GM12801 (cell line): ENCODE measurements at regions not wholly inside any gene's neighbourhood (a gene's known extent, or its start where the extent isn't known, plus 50 kb on each side); places are given as distances from the start of the nearest gene placed in this dataset.

Experiments used
- TF ChIP-seq, protein P1 (sequence below): IDR thresholded peaks from one replicate; pipeline ENCODE4 v1.5.1; 2011; ENCODE audit warnings: control low read depth; ENCODE audit not compliant: insufficient read length; ENCODE audit errors: extremely low read depth

DNA sequence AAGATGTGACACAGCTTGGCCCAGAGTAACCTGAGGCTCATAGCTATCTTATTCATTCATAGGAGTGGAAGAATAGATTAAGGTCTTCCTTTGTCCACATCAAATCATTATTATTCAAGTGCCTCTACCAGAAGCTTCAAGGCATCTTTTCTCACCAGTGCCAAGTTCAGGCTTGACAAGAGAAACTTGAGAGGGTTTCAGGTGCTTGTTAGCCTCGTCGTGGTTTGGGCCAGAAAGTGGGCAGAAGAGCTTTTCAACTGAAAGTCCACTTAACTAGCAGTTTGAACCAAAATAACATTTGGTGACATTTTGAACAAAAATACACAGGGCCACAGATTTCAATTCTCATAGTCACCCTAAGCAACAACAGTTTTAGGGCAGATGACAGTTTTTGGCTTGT is 1184.2 kb downstream of the FLRT2 start:
- TF ChIP-seq, protein P1, sequence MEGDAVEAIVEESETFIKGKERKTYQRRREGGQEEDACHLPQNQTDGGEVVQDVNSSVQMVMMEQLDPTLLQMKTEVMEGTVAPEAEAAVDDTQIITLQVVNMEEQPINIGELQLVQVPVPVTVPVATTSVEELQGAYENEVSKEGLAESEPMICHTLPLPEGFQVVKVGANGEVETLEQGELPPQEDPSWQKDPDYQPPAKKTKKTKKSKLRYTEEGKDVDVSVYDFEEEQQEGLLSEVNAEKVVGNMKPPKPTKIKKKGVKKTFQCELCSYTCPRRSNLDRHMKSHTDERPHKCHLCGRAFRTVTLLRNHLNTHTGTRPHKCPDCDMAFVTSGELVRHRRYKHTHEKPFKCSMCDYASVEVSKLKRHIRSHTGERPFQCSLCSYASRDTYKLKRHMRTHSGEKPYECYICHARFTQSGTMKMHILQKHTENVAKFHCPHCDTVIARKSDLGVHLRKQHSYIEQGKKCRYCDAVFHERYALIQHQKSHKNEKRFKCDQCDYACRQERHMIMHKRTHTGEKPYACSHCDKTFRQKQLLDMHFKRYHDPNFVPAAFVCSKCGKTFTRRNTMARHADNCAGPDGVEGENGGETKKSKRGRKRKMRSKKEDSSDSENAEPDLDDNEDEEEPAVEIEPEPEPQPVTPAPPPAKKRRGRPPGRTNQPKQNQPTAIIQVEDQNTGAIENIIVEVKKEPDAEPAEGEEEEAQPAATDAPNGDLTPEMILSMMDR: no peak

DNA sequence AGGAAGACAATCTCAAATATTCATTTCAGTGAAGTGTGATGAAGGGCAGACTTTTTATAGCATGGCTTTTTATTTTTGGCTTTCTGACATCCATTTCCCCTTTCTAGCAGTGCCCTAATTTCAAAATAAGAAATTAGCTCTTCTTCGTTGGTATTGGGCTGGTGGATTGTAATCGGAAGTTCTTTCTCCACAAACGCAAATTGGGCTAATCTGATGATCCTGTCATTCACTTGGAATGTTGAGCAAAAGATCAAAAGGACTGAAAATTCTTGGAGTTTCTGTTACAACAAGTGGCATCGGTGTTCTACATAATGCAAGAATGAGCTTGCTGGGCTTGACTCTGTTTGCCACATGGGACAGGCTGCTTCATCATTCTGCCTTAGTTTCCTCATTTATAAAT is 1182.8 kb downstream of the FLRT2 start:
- TF ChIP-seq, protein P1: no peak

- TF ChIP-seq, protein P1: no peak
Measured at GRCh38 chr14:86712176-86712575, 1182.2 kb downstream of the FLRT2 start.

DNA sequence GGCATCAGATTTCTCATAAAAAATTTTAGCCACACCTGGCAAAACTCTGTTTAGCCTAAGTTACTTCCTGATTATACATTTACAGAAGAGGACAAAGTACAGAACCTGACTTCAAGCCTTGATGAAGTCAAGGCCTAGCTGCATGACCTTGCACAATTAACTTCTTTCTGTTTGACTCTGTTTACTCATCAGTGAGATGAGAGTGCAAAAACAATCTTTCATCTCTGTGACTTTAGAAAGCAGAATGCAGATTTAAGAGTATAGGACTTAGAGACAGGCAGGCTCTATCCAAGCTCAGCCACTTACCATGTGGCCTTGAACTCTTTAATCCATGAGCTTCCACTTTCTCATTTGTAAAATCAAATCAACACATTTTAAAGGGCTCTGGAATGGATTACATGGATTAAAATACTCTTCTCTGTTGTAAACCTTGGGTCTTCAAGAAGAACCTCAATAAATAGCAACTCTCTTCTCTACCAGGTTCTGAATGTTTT is 1178.9 kb downstream of the FLRT2 start:
- TF ChIP-seq, protein P1: no peak

DNA sequence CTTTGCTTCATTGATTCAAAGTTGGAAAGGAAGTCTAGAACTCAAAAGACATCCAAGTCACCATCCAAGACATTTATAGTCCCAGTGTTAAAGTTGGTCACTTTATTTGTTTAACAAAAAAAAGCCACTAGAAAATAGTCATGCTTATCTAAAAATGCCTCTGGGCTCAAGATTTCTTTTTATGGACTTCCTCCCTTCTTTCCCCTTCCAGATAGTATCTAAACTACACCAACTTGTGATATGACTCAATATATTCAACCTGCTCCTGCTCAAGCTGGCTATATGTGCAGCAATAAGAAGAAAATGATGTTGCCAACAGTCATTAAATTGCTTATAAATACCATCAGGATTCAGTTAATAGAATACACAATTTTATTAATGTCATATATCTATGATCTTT is 1177.1 kb downstream of the FLRT2 start:
- TF ChIP-seq, protein P1: no peak

DNA sequence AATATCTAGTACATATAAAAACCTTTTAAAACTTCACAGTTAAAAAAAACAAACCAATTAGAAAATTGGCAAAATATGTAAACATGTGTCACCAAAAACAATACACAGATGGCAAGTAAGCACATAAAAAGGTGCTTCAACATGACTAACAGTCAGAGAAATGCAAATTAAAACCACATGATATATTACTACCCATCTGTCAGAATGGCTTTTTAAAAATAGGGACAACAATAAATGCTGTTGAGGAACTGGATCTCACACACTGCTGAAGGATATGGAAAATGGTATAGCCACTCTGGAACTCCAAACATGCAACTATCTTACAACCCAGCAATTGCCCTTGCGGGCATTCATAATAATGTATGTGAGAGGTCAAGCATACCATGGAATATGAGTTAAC is 1153.6 kb downstream of the FLRT2 start:
- TF ChIP-seq, protein P1: no peak

GRCh38 chr14:86675059-86675458 is 1145.1 kb downstream of the FLRT2 start:
- TF ChIP-seq, protein P1: no peak

GRCh38 chr14:86673523-86673969 is 1143.6 kb downstream of the FLRT2 start:
- TF ChIP-seq, protein P1: no peak
